G401 (cell line): ENCODE measurements at regions not wholly inside any gene's neighbourhood (a gene's known extent, or its start where the extent isn't known, plus 50 kb on each side); places are given as distances from the start of the nearest gene placed in this dataset.

Experiments
- DNase-seq: peaks from one replicate; pipeline ENCODE4 v3.0.0-alpha.2; 2015; ENCODE audit warnings: low spot score
- in situ Hi-C: cut with HindIII; loops from 2 replicates; pipeline ENCODE4 v1.10.0; 2016; ENCODE audit warnings: low sequenced_read_pairs, mixed read lengths

DNA sequence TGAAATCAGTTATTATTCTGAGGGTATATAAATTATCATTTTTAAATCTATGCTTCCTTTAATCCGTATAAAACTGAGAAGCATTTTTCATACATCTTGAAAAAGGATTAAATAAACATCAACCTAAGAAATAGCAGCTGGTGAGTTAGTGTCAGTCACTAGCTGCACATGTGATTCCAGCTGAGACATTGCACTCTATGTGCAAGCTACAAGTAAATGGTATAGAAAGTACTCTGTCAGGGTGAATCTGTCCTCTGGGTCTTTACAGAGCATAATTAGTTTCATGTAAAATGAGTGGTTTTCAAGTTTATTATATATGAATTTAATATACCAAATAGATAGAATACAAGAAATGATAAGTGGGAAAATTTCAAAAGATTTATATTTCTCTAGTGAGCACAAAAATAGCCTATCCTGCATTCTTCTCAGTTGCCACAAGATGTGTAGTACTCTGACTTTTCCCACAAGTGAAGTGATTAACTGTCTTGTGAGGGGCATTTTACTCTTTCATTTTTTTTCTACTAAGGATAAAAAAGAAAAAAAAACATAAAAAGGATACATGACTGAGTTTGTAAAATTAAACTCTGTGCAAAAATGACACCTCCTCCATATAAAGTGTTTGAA, 1372.1 kb downstream of the PCDH9 start:
- in situ Hi-C loops = no loop called here
- no peak for DNase-seq

GRCh38 chr13:65856431-65856830, 1373.7 kb downstream of the PCDH9 start:
- in situ Hi-C loops = no loop called here
- no peak for DNase-seq

GRCh38 chr13:65855242-65855805, 1374.8 kb downstream of the PCDH9 start:
- no peak for DNase-seq
- in situ Hi-C loops = no loop called here

DNA sequence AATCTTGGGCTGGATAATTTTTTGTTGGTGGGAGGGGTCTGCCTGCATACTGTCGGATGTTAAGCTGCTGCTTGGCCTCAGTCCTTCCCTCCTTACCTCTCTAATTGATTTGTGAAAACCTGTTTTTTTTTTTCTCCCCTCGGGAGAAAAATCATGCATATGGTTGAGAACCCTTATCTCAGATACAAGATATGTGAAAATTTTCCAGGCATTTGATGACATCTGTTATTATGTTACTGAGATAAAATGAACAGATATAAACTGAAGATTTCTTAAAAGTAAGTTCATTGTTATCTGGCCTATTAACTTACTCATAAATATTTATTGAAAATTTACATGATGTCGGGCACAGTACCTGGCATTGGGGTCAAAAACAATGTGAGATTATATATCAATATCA, 1375.7 kb downstream of the PCDH9 start:
- in situ Hi-C loops = no loop called here
- DNase-seq = no peak

DNA sequence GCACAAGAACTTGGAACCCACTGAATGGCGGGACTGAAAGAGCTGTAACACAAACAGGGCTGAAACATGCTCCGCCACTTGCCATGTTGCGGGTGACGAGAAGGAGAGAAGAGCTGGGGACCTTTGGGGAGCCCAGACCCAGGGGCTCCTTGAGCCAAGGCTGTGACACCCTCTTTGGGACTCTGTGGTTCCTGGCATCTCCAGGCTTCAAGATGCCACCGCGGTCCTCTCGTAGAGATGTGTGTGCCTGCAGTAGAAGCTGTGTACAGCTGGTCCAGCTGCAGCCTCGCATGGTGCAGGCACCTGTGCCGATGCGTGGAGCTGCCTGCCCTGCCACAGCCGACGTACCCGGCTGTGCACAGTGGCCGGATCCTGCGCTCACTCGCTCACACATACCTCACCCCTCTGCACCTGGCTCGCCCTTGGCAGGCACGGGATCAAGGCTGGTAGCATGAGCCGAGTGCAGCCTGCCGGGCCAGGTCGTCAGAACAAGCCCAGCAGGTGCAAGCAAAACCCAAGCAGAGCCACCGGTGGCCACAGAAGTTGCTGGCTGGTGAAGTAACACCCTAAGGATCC, 1385.8 kb downstream of the PCDH9 start:
- in situ Hi-C loops = no loop called here
- DNase-seq = no peak

GRCh38 chr13:65843314-65843731, 1386.8 kb downstream of the PCDH9 start:
- in situ Hi-C loops = no loop called here
- DNase-seq = no peak

GRCh38 chr13:65841156-65841555, 1389.0 kb downstream of the PCDH9 start:
- in situ Hi-C loops = no loop called here
- no peak for DNase-seq

GRCh38 chr13:65836066-65836465, 1394.1 kb downstream of the PCDH9 start:
- no peak for DNase-seq
- in situ Hi-C loops = no loop called here

- in situ Hi-C loops = no loop called here
- DNase-seq = no peak
Measured at GRCh38 chr13:65834897-65835296, 1395.2 kb downstream of the PCDH9 start.

- DNase-seq = no peak
Measured at GRCh38 chr13:65830411-65831205, 1399.5 kb downstream of the PCDH9 start.

GRCh38 chr13:65829241-65830008, 1400.7 kb downstream of the PCDH9 start:
- in situ Hi-C loops = no loop called here
- no peak for DNase-seq

More at GRCh38 chr13:65830411-65831205, 1399.5 kb downstream of the PCDH9 start:
- in situ Hi-C loops = no loop called here

- in situ Hi-C loops = no loop called here
- DNase-seq = no peak
Measured at GRCh38 chr13:65826657-65827056, 1403.5 kb downstream of the PCDH9 start.

DNA sequence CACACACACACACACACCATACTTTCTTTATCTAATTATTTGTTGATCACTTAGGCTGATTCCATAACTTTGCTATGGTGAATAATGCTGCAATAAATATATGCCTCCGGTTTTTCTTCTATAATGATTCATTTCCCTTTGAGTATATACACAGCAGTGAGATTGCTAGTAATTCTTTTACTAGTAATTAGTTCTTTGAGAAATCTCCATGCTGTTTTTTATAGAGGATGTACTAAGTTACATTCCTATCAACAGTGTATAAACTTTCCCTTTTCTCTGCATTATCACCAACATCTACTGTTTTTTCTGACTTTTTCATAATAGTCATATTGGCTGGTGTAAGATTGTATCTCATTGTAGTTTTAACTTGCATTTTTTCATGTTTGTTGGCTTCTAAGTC, 1405.1 kb downstream of the PCDH9 start:
- DNase-seq = no peak
- in situ Hi-C loops = no loop called here

- DNase-seq = no peak
- in situ Hi-C loops = no loop called here
Measured at GRCh38 chr13:65808061-65808460, 1422.1 kb downstream of the PCDH9 start.

DNA sequence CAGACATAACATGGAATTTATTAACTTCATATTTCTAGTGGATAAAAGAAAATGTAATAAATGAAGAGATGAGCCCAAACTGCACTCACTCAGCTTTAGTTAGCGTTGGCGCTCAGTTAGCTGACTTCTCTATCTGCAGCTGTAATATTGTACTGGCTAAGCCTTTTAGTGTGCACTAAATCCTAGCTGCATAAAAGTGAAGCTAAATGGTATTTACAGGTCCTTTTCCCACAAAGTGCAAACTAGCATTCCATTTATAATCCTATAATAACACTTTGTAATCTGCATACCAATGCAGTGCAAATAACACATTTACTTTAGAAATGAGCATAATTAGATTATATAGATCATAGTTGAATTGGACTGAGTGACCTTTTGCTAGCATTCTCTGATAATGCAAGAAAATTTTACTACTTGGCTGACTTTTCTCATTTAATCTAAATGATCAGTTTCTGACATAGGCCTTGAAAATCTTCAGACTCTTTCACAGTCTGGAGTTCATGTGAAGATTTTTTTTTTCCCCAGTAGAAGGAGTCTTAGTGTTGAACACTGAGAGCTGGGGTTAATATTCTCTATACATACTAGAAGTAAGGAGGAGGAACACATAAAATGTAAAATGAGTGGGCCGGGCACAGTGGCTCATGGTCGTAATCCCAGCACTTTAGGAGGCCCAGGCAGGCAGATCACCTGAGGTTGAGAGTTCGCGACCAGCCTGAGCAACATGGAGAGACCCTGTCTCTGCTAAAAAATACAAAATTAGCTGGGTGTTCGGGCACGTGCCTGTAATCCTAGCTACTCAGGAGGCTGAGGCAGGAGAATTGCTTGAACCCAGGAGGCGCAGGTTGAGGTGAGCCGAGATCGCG, 1426.4 kb downstream of the PCDH9 start:
- in situ Hi-C loops = no loop called here
- DNase-seq = no peak

DNA sequence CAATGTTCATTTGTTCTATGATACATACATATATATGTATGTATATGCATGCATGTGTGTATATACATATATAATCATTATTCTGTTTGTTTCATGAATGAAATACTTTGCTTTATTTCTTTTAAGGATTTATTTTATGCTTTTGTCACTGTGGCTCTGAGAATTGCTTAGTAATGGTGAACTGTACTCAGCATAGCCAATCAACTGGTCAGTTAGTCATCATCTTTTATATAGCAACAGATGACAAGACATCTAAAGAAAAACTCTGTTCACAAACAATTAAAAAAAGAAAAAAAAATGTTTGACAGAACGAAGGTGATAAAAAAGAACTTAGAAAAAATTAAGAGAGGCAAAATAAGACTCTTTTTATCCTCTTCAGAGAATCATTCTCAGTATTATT, 1440.3 kb downstream of the PCDH9 start:
- in situ Hi-C loops = no loop called here
- no peak for DNase-seq

DNA sequence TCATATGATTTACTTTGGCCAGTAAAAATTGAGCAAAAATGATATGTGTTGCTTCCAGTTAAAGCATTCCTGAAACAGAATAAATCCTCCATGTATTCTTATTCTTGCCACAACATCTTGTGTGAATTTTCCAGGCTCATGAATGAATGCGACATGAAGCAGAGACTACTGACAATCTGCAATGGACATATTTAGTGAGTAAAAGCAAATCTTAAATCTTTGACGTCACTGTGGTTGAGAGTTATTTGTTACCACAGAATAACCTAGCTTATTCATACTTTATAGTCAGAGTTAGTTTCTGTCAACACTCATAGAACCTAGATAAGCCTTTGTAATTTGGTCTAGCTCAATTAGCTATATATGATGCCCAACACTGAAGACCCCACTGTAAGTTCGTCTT, 1443.1 kb downstream of the PCDH9 start:
- no peak for DNase-seq
- in situ Hi-C loops = no loop called here

GRCh38 chr13:65784088-65784816, 1445.9 kb downstream of the PCDH9 start:
- no peak for DNase-seq
- in situ Hi-C loops = no loop called here
